Small intestine (tissue), 7 donors: ENCODE measurements at regions not wholly inside any gene's neighbourhood (a gene's known extent, or its start where the extent isn't known, plus 50 kb on each side); places are given as distances from the start of the nearest gene placed in this dataset.

Experiments used
- DNase-seq, 2 donors: peaks; one replicate each; pipeline versions ENCODE4 v3.0.0 to v3.0.0-alpha.2; 2013
- FAIRE-seq: peaks from 2 replicates; lab custom pipeline; 2012; peaks lifted over from hg19 to GRCh38; lab: Jason Lieb, UNC
- H3K27ac ChIP-seq, 3 donors: one replicate each; pipeline ENCODE4 v1.5.1; 2013; ENCODE audit warnings: low read length in 2 of 3, mild to moderate bottlenecking in 2 of 3, control low read depth in 1 of 3, inconsistent platforms in 1 of 3, low read depth in 1 of 3, moderate library complexity in 1 of 3
- H3K27me3 ChIP-seq, 3 donors: one replicate each; pipeline ENCODE4 v1.6.1; 2013; ENCODE audit warnings: low read length in 3 of 3, inconsistent platforms in 1 of 3; ENCODE audit not compliant: control insufficient read depth in 3 of 3, insufficient read depth in 3 of 3
- H3K36me3 ChIP-seq, 3 donors: one replicate each; pipeline ENCODE4 v1.6.1; 2013; ENCODE audit warnings: low read length in 3 of 3, inconsistent platforms in 1 of 3, low read depth in 1 of 3, mild to moderate bottlenecking in 1 of 3, moderate library complexity in 1 of 3; ENCODE audit not compliant: control insufficient read depth in 3 of 3, insufficient read depth in 2 of 3
- H3K4me1 ChIP-seq, 3 donors: one replicate each; pipeline ENCODE4 v1.6.1; 2013; ENCODE audit warnings: low read length in 2 of 3, inconsistent platforms in 1 of 3, low read depth in 1 of 3, mild to moderate bottlenecking in 1 of 3, moderate library complexity in 1 of 3; ENCODE audit not compliant: control insufficient read depth in 3 of 3, insufficient read depth in 2 of 3
- H3K4me3 ChIP-seq, 3 donors: one replicate each; pipeline ENCODE4 v1.5.1; 2013; ENCODE audit warnings: low read length in 3 of 3, control low read depth in 1 of 3, inconsistent platforms in 1 of 3, low read depth in 1 of 3, mild to moderate bottlenecking in 1 of 3, moderate library complexity in 1 of 3
- H3K9me3 ChIP-seq, 2 donors: one replicate each; pipeline ENCODE4 v1.6.1; 2013; ENCODE audit warnings: low read depth in 1 of 2, low read length in 1 of 2; ENCODE audit not compliant: control insufficient read depth in 2 of 2, insufficient read depth in 1 of 2
- WGBS, 3 donors: extraction: QIAGEN DNeasy Blood & Tissue Kit; methylation state at CpG; one replicate each; pipeline ENCODE4 v1.1.7; 2013; 5-methylcytosine and 5-hydroxymethylcytosine counted together
- donor health status: healthy with polysubstance abuse.
- donor health status: control.
- donor health status: control.
- donor health status: Bipolar disorder and iron deficiency.
- donor health status: healthy.

- Histone ChIP-seq H3K9me3 (no peaks in the 10 kb centered on the region), H3K36me3 (no peaks in the 10 kb centered on the region), H3K4me1 (peaks cover 0 to 4% (median 0%) of the 10 kb centered on the region in 3 donors), H3K27ac (no peak overlapping the region), H3K27me3 (no peaks in the 10 kb centered on the region), H3K4me3 (no peak overlapping the region)
- WGBS, 3 donors = 40 to 58% (median 45%) methylated on average over 5 of the region's 5 CpGs
- DNase-seq (no peak), FAIRE-seq (no peak)
Measured at GRCh38 chr5:67246546-67247268, 50.1 kb upstream of the CD180 start.
